Activated T-helper 2 cell treated with anti-CD3 and anti-CD28 coated beads, Interferon-gamma antibody, Interleukin-2, Interleukin-4, amounts not matched to agents 10 μg/mL and 5 μg/mL and 100 μg/mL, durations not matched to agents 14 hours and 24 hours and 36 hours (primary cell): ENCODE measurements at regions not wholly inside any gene's neighbourhood (a gene's known extent, or its start where the extent isn't known, plus 50 kb on each side); places are given as distances from the start of the nearest gene placed in this dataset.

Experiments
- DNase-seq: peaks from one replicate; pipeline ENCODE4 v3.0.0; 2021; ENCODE audit warnings: low spot score
- H3K27ac Mint-ChIP-seq: one replicate; pipeline ENCODE4 v1.8.0; 2021; ENCODE audit warnings: mixed read lengths
- H3K27me3 Mint-ChIP-seq: one replicate; pipeline ENCODE4 v1.8.0; 2021; ENCODE audit warnings: low read depth, mixed read lengths
- H3K36me3 Mint-ChIP-seq: one replicate; pipeline ENCODE4 v1.8.0; 2021; ENCODE audit warnings: low read depth, mixed read lengths
- H3K4me1 Mint-ChIP-seq: one replicate; pipeline ENCODE4 v1.8.0; 2021; ENCODE audit warnings: low read depth, mixed read lengths
- H3K4me3 Mint-ChIP-seq: one replicate; pipeline ENCODE4 v1.8.0; 2021; ENCODE audit warnings: low read depth, mild to moderate bottlenecking, moderate library complexity, mixed read lengths
- H3K9me3 Mint-ChIP-seq: one replicate; pipeline ENCODE4 v1.8.0; 2021; ENCODE audit warnings: mixed read lengths
- intact Hi-C: fragments of 100-400 bp; cut with micrococcal nuclease; formaldehyde crosslinking; loops from one replicate; pipeline ENCODE4 v1.15.1; 2023

- H3K4me3 Mint-ChIP-seq: no peak overlapping the region
Measured at GRCh38 chr6:139605350-139605749, 230.9 kb upstream of the CITED2 start.

GRCh38 chr6:139603581-139603980 is 229.1 kb upstream of the CITED2 start:
- H3K27ac Mint-ChIP-seq: no peak overlapping the region
- no peak for DNase-seq
- H3K36me3 Mint-ChIP-seq: no peaks in the 10 kb centered on the region
- intact Hi-C loops: no loop called here
- no peaks in the 10 kb centered on the region for H3K9me3 Mint-ChIP-seq
- no peak overlapping the region for H3K4me3 Mint-ChIP-seq
- peaks cover 5% of the 10 kb centered on the region for H3K4me1 Mint-ChIP-seq
- no peaks in the 10 kb centered on the region for H3K27me3 Mint-ChIP-seq

More at GRCh38 chr6:139605350-139605749, 230.9 kb upstream of the CITED2 start:
- Mint-ChIP-seq H3K9me3 (no peaks in the 10 kb centered on the region), H3K27ac (no peak overlapping the region), H3K27me3 (no peaks in the 10 kb centered on the region), H3K4me1 (peaks cover 5% of the 10 kb centered on the region), H3K36me3 (no peaks in the 10 kb centered on the region)
- intact Hi-C loops: no loop called here
- DNase-seq: no peak

GRCh38 chr6:139602577-139602976 is 228.1 kb upstream of the CITED2 start:
- intact Hi-C loops: no loop called here
- H3K36me3 Mint-ChIP-seq: no peaks in the 10 kb centered on the region
- H3K4me3 Mint-ChIP-seq: no peak overlapping the region
- H3K27me3 Mint-ChIP-seq: no peaks in the 10 kb centered on the region
- no peaks in the 10 kb centered on the region for H3K9me3 Mint-ChIP-seq
- no peak overlapping the region for H3K27ac Mint-ChIP-seq
- no peak for DNase-seq
- H3K4me1 Mint-ChIP-seq: peaks cover 5% of the 10 kb centered on the region

- no peak for DNase-seq
Measured at GRCh38 chr6:139600919-139601475, 226.5 kb upstream of the CITED2 start.

GRCh38 chr6:139600343-139600742 is 225.9 kb upstream of the CITED2 start:
- DNase-seq: no peak
- no peaks in the 10 kb centered on the region for H3K36me3 Mint-ChIP-seq
- no peak overlapping the region for H3K27ac Mint-ChIP-seq
- peaks cover 5% of the 10 kb centered on the region for H3K4me1 Mint-ChIP-seq
- no peak overlapping the region for H3K4me3 Mint-ChIP-seq
- intact Hi-C loops: loop anchor here (2.0 kb wide), 4 partner anchors 18 to 226 kb away; partner anchors contain the start of gene CITED2
- H3K9me3 Mint-ChIP-seq: no peaks in the 10 kb centered on the region
- peaks cover 1% of the 10 kb centered on the region for H3K27me3 Mint-ChIP-seq

More at GRCh38 chr6:139600919-139601475, 226.5 kb upstream of the CITED2 start:
- Mint-ChIP-seq H3K36me3 (no peaks in the 10 kb centered on the region), H3K9me3 (no peaks in the 10 kb centered on the region), H3K27ac (peak overlapping the region; percentile 57), H3K4me3 (no peak overlapping the region), H3K27me3 (peaks cover 1% of the 10 kb centered on the region), H3K4me1 (peaks cover 5% of the 10 kb centered on the region)
- intact Hi-C loops: loop anchor here (1.0 to 2.0 kb wide), 5 partner anchors 18 to 310 kb away; partner anchors contain the start of genes CITED2 and TXLNB

GRCh38 chr6:139597771-139598755 is 223.6 kb upstream of the CITED2 start:
- H3K4me1 Mint-ChIP-seq: peaks cover 5% of the 10 kb centered on the region
- no peak overlapping the region for H3K27ac Mint-ChIP-seq
- peaks cover 1% of the 10 kb centered on the region for H3K27me3 Mint-ChIP-seq
- H3K4me3 Mint-ChIP-seq: no peak overlapping the region
- no peaks in the 10 kb centered on the region for H3K36me3 Mint-ChIP-seq
- no peak for DNase-seq
- intact Hi-C loops: no loop called here
- H3K9me3 Mint-ChIP-seq: no peaks in the 10 kb centered on the region

GRCh38 chr6:139597087-139597763 is 222.8 kb upstream of the CITED2 start:
- Mint-ChIP-seq H3K27ac (no peak overlapping the region), H3K4me1 (peaks cover 5% of the 10 kb centered on the region), H3K36me3 (no peaks in the 10 kb centered on the region), H3K9me3 (no peaks in the 10 kb centered on the region), H3K4me3 (no peak overlapping the region), H3K27me3 (peaks cover 4% of the 10 kb centered on the region)
- intact Hi-C loops: no loop called here
- no peak for DNase-seq

GRCh38 chr6:139595183-139595582 is 220.7 kb upstream of the CITED2 start:
- H3K4me1 Mint-ChIP-seq: no peaks in the 10 kb centered on the region

GRCh38 chr6:139594333-139594965 is 220.0 kb upstream of the CITED2 start:
- Mint-ChIP-seq H3K4me3 (no peak overlapping the region), H3K9me3 (no peaks in the 10 kb centered on the region), H3K4me1 (no peaks in the 10 kb centered on the region), H3K27ac (no peak overlapping the region), H3K36me3 (no peaks in the 10 kb centered on the region), H3K27me3 (peaks cover 19% of the 10 kb centered on the region)
- DNase-seq: no peak
- intact Hi-C loops: no loop called here

More at GRCh38 chr6:139595183-139595582, 220.7 kb upstream of the CITED2 start:
- Mint-ChIP-seq H3K27me3 (peaks cover 15% of the 10 kb centered on the region), H3K9me3 (no peaks in the 10 kb centered on the region), H3K36me3 (no peaks in the 10 kb centered on the region), H3K27ac (no peak overlapping the region), H3K4me3 (no peak overlapping the region)
- intact Hi-C loops: no loop called here
- DNase-seq: no peak

GRCh38 chr6:139593081-139593480 is 218.6 kb upstream of the CITED2 start:
- intact Hi-C loops: no loop called here
- Mint-ChIP-seq H3K36me3 (no peaks in the 10 kb centered on the region), H3K9me3 (no peaks in the 10 kb centered on the region), H3K4me1 (no peaks in the 10 kb centered on the region), H3K27me3 (peaks cover 29% of the 10 kb centered on the region), H3K4me3 (no peak overlapping the region), H3K27ac (no peak overlapping the region)
- DNase-seq: no peak

- H3K27me3 Mint-ChIP-seq: peaks cover 30% of the 10 kb centered on the region
- no peaks in the 10 kb centered on the region for H3K36me3 Mint-ChIP-seq
- no peaks in the 10 kb centered on the region for H3K4me1 Mint-ChIP-seq
- no peaks in the 10 kb centered on the region for H3K9me3 Mint-ChIP-seq
- no peak overlapping the region for H3K27ac Mint-ChIP-seq
- intact Hi-C loops: no loop called here
- H3K4me3 Mint-ChIP-seq: no peak overlapping the region
- no peak for DNase-seq
Measured at GRCh38 chr6:139592011-139592410, 217.6 kb upstream of the CITED2 start.

GRCh38 chr6:139591075-139591865 is 216.8 kb upstream of the CITED2 start:
- Mint-ChIP-seq H3K9me3 (no peaks in the 10 kb centered on the region), H3K27ac (no peak overlapping the region), H3K4me3 (no peak overlapping the region), H3K27me3 (peaks cover 29% of the 10 kb centered on the region), H3K36me3 (no peaks in the 10 kb centered on the region), H3K4me1 (no peaks in the 10 kb centered on the region)
- intact Hi-C loops: no loop called here
- no peak for DNase-seq
